ENCODE measurements at regions not wholly inside any gene's neighbourhood (a gene's known extent, or its start where the extent isn't known, plus 50 kb on each side); places are given as distances from the start of the nearest gene placed in this dataset.

- H3K4me2 ChIP-seq (ENCODE audit: low read depth, low read length, poor library complexity, severe bottlenecking), result no peak overlapping the region
- H3K4me3 ChIP-seq (ENCODE audit: low read length, poor library complexity, severe bottlenecking), result no peak overlapping the region
- no peaks in the 10 kb centered on the region for H3K9me3 ChIP-seq (ENCODE audit: insufficient read depth, low read depth, low read length)
- H3K36me3 ChIP-seq (ENCODE audit: insufficient read depth, low read length), result no peaks in the 10 kb centered on the region
- no peaks in the 10 kb centered on the region for H3K27me3 ChIP-seq (ENCODE audit: insufficient read depth, low read length, poor library complexity, severe bottlenecking)
- H2AFZ ChIP-seq (ENCODE audit: low read length), result no peak overlapping the region
- H3F3A ChIP-seq (ENCODE audit: low read depth), result no peaks in the 10 kb centered on the region
- H3K9me2 ChIP-seq (replicated peaks; ENCODE audit: low read depth, low read length), result no peaks in the 10 kb centered on the region
- H3K9ac ChIP-seq (ENCODE audit: low read depth, low read length, poor library complexity, severe bottlenecking), result no peak overlapping the region
- no peaks in the 10 kb centered on the region for H3K79me2 ChIP-seq (ENCODE audit: insufficient read depth, low read length)
- H3K4me1 ChIP-seq (ENCODE audit: insufficient read depth, low read length, poor library complexity, severe bottlenecking), result no peaks in the 10 kb centered on the region
- TF ChIP-seq EZH2phosphoT487 (IDR thresholded peaks at IDR 0.05; ENCODE audit: borderline replicate concordance), result no peak
- TF ChIP-seq CTCF (conservative IDR thresholded peaks at IDR 0.05; ENCODE audit: low read length), result no peak
- no peaks in the 10 kb centered on the region for H4K20me1 ChIP-seq (ENCODE audit: insufficient read depth, low read length, poor library complexity, severe bottlenecking)
These were observed 129.5 kb upstream of the FSTL4 start for GRCh38 chr5:133741818-133742355.

GRCh38 chr5:133741396-133741795, 129.1 kb upstream of the FSTL4 start:
- Histone ChIP-seq H3K36me3 (ENCODE audit: insufficient read depth, low read length) (no peaks in the 10 kb centered on the region), H3K9me2 (replicated peaks; ENCODE audit: low read depth, low read length) (no peaks in the 10 kb centered on the region), H3K4me2 (ENCODE audit: low read depth, low read length, poor library complexity, severe bottlenecking) (no peak overlapping the region), H2AFZ (ENCODE audit: low read length) (no peak overlapping the region), H3K4me1 (ENCODE audit: insufficient read depth, low read length, poor library complexity, severe bottlenecking) (no peaks in the 10 kb centered on the region), H3K9ac (ENCODE audit: low read depth, low read length, poor library complexity, severe bottlenecking) (no peak overlapping the region), H3K27me3 (ENCODE audit: insufficient read depth, low read length, poor library complexity, severe bottlenecking) (no peaks in the 10 kb centered on the region), H3K79me2 (ENCODE audit: insufficient read depth, low read length) (no peaks in the 10 kb centered on the region), H4K20me1 (ENCODE audit: insufficient read depth, low read length, poor library complexity, severe bottlenecking) (no peaks in the 10 kb centered on the region), H3K4me3 (ENCODE audit: low read length, poor library complexity, severe bottlenecking) (no peak overlapping the region), H3K9me3 (ENCODE audit: insufficient read depth, low read depth, low read length) (no peaks in the 10 kb centered on the region), H3F3A (ENCODE audit: low read depth) (no peaks in the 10 kb centered on the region)
- TF ChIP-seq CTCF (conservative IDR thresholded peaks at IDR 0.05; ENCODE audit: low read length) (no peak), EZH2phosphoT487 (IDR thresholded peaks at IDR 0.05; ENCODE audit: borderline replicate concordance) (no peak)

- H3K36me3 ChIP-seq (ENCODE audit: insufficient read depth, low read length), result no peaks in the 10 kb centered on the region
- no peaks in the 10 kb centered on the region for H3K4me1 ChIP-seq (ENCODE audit: insufficient read depth, low read length, poor library complexity, severe bottlenecking)
- no peaks in the 10 kb centered on the region for H4K20me1 ChIP-seq (ENCODE audit: insufficient read depth, low read length, poor library complexity, severe bottlenecking)
- TF ChIP-seq EZH2phosphoT487 (IDR thresholded peaks at IDR 0.05; ENCODE audit: borderline replicate concordance), result no peak
- TF ChIP-seq CTCF (conservative IDR thresholded peaks at IDR 0.05; ENCODE audit: low read length), result no peak
- no peaks in the 10 kb centered on the region for H3K79me2 ChIP-seq (ENCODE audit: insufficient read depth, low read length)
- H3K9me3 ChIP-seq (ENCODE audit: insufficient read depth, low read depth, low read length), result no peaks in the 10 kb centered on the region
- no peak overlapping the region for H2AFZ ChIP-seq (ENCODE audit: low read length)
- no peaks in the 10 kb centered on the region for H3K9me2 ChIP-seq (replicated peaks; ENCODE audit: low read depth, low read length)
- H3K4me3 ChIP-seq (ENCODE audit: low read length, poor library complexity, severe bottlenecking), result no peak overlapping the region
- no peaks in the 10 kb centered on the region for H3K27me3 ChIP-seq (ENCODE audit: insufficient read depth, low read length, poor library complexity, severe bottlenecking)
- H3K9ac ChIP-seq (ENCODE audit: low read depth, low read length, poor library complexity, severe bottlenecking), result no peak overlapping the region
- H3F3A ChIP-seq (ENCODE audit: low read depth), result no peaks in the 10 kb centered on the region
- H3K4me2 ChIP-seq (ENCODE audit: low read depth, low read length, poor library complexity, severe bottlenecking), result no peak overlapping the region
These were observed 126.9 kb upstream of the FSTL4 start for GRCh38 chr5:133739181-133739780.
